SK-N-SH treated with all-trans-retinoic acid at 6 μM for 48 hours (cell line): ENCODE measurements at regions not wholly inside any gene's neighbourhood (a gene's known extent, or its start where the extent isn't known, plus 50 kb on each side); places are given as distances from the start of the nearest gene placed in this dataset.

Experiments used
- ATAC-seq: fragments of 200-7000 bp; cut with Tn5 transposase; 3 replicates; pipeline ENCODE4 v1.9.1; 2020; ENCODE audit warnings: mild to moderate bottlenecking, moderate library complexity
- ARNTL ChIP-seq: fragments of 450-650 bp; formaldehyde crosslinking; IDR thresholded peaks from 2 replicates; pipeline ENCODE4 v1.5.0; 2020; ENCODE audit warnings: low read depth, mild to moderate bottlenecking, moderate library complexity, borderline replicate concordance
- BACH2 ChIP-seq: fragments of 250-450 bp; sonication (Bioruptor Pico); IDR thresholded peaks from 2 replicates; pipeline ENCODE4 v1.9.0; 2021; ENCODE audit warnings: mild to moderate bottlenecking, borderline replicate concordance
- ESRRG ChIP-seq: fragments of 250-450 bp; sonication (Bioruptor Pico); IDR thresholded peaks from 2 replicates; pipeline ENCODE4 v1.6.1; 2021; ENCODE audit warnings: mild to moderate bottlenecking
- GLIS3 ChIP-seq: fragments of 250-450 bp; sonication (Bioruptor Pico); IDR thresholded peaks from 2 replicates; pipeline ENCODE4 v1.5.0; 2020; ENCODE audit warnings: mild to moderate bottlenecking, moderate library complexity
- ISL1 ChIP-seq: fragments of 250-450 bp; sonication (Bioruptor Pico); IDR thresholded peaks from 2 replicates; pipeline ENCODE4 v2.1.2; 2022; ENCODE audit warnings: mild to moderate bottlenecking, moderate library complexity
- PPARA ChIP-seq: fragments of 250-450 bp; sonication (Bioruptor Pico); IDR thresholded peaks from 2 replicates; pipeline ENCODE4 v1.5.0; 2020; ENCODE audit warnings: mild to moderate bottlenecking, borderline replicate concordance
- RARB ChIP-seq: fragments of 250-450 bp; sonication (Bioruptor Pico); IDR thresholded peaks from 2 replicates; pipeline ENCODE4 v1.8.0; 2021; ENCODE audit warnings: mild to moderate bottlenecking, moderate library complexity
- SNAI2 ChIP-seq: fragments of 250-450 bp; sonication (Bioruptor Pico); IDR thresholded peaks from 2 replicates; pipeline ENCODE4 v1.5.0; 2020; ENCODE audit warnings: mild to moderate bottlenecking, moderate library complexity
- TCF4 ChIP-seq: fragments of 250-450 bp; sonication (Bioruptor Pico); IDR thresholded peaks from 2 replicates; pipeline ENCODE4 v1.8.0; 2021; ENCODE audit warnings: mild to moderate bottlenecking, moderate library complexity, borderline replicate concordance
- TOX ChIP-seq: fragments of 250-450 bp; sonication (Bioruptor Pico); IDR thresholded peaks from 2 replicates; pipeline ENCODE4 v1.8.0; 2021; ENCODE audit warnings: mild to moderate bottlenecking, moderate library complexity, borderline replicate concordance
- ZC3H10 ChIP-seq: fragments of 250-450 bp; sonication (Bioruptor Pico); IDR thresholded peaks from 2 replicates; pipeline ENCODE4 v1.5.1; 2021; ENCODE audit warnings: mild to moderate bottlenecking, moderate library complexity
- ZFP3 ChIP-seq: fragments of 250-450 bp; sonication (Bioruptor Pico); IDR thresholded peaks from 2 replicates; pipeline ENCODE4 v1.5.0; 2020; ENCODE audit warnings: mild to moderate bottlenecking, moderate library complexity
- ZFP30 ChIP-seq: fragments of 450-650 bp; formaldehyde crosslinking; IDR thresholded peaks from 2 replicates; pipeline ENCODE4 v1.5.0; 2022; ENCODE audit warnings: mild to moderate bottlenecking, moderate library complexity
- ZNF565 ChIP-seq: fragments of 450-650 bp; formaldehyde crosslinking; conservative IDR thresholded peaks from 2 replicates; pipeline ENCODE4 v1.5.0; 2020; ENCODE audit warnings: low read depth, mild to moderate bottlenecking, moderate library complexity
- ZNF70 ChIP-seq: fragments of 450-650 bp; formaldehyde crosslinking; IDR thresholded peaks from 2 replicates; pipeline ENCODE4 v1.5.0; 2020; ENCODE audit warnings: mild to moderate bottlenecking, moderate library complexity
- TF ChIP-seq, protein P1 (sequence below): fragments of 250-450 bp; sonication (Bioruptor Pico); IDR thresholded peaks from 2 replicates; pipeline ENCODE4 v1.8.0; 2020; ENCODE audit warnings: mild to moderate bottlenecking, moderate library complexity, borderline replicate concordance
- TF ChIP-seq, protein P2 (sequence below): fragments of 250-450 bp; sonication (Bioruptor Pico); IDR thresholded peaks from 2 replicates; pipeline ENCODE4 v1.5.0; 2020; ENCODE audit warnings: mild to moderate bottlenecking, moderate library complexity
- TF ChIP-seq, protein P3 (sequence below): fragments of 250-450 bp; sonication (Bioruptor Pico); IDR thresholded peaks from 2 replicates; pipeline ENCODE4 v1.8.0; 2021; ENCODE audit warnings: low read depth, mild to moderate bottlenecking, moderate library complexity, borderline replicate concordance

DNA sequence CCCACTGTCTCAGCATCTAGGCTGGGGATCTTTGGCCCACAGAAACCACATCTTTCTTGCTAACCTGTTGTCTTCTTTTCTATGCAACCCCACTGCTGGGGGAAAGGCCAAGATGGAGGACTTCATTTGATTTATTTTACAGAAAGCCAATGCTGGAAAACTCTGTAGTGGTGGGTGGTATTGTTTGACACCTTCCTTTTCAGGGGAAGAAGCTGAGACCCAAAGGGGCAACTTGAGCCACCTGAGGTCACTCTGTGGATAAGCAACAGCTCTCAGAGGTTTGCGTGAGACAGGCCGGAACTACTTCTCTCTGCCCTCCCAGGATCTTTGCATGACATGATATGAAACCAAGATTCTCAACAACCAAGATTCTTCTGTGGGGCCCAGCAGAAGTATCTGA is 645.2 kb downstream of the VRK1 start (continued):
- TF ChIP-seq, protein P1, sequence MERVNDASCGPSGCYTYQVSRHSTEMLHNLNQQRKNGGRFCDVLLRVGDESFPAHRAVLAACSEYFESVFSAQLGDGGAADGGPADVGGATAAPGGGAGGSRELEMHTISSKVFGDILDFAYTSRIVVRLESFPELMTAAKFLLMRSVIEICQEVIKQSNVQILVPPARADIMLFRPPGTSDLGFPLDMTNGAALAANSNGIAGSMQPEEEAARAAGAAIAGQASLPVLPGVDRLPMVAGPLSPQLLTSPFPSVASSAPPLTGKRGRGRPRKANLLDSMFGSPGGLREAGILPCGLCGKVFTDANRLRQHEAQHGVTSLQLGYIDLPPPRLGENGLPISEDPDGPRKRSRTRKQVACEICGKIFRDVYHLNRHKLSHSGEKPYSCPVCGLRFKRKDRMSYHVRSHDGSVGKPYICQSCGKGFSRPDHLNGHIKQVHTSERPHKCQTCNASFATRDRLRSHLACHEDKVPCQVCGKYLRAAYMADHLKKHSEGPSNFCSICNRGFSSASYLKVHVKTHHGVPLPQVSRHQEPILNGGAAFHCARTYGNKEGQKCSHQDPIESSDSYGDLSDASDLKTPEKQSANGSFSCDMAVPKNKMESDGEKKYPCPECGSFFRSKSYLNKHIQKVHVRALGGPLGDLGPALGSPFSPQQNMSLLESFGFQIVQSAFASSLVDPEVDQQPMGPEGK (CRISPR knock-in tag), result no peak
- no peak for TF ChIP-seq ZC3H10 (CRISPR knock-in tag)
- no peak for TF ChIP-seq TOX (CRISPR knock-in tag)
- no peak for TF ChIP-seq ZFP3
- no peak for TF ChIP-seq SNAI2 (CRISPR knock-in tag)
- TF ChIP-seq, all 23 proteins: peak for 0

DNA sequence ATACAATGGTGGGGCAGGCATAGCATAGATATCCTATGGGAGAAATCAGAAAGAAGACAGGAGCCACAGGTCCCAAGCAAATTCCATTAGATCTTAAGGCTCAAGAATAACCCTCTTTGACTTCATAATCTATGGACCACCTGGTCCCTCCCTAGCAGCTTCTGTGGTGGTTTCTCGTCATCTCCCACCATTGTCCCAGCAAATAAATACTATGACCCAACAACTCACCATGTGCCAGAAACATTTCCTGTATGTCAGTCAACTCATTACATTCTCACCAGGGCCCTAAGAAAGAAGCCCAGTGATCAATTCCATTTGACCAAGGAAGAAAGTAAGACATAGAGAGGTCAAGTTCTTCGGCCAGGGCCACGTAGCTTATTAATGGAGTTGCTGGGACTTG is 646.2 kb downstream of the VRK1 start:
- TF ChIP-seq ESRRG (CRISPR knock-in tag) (no peak), TCF4 (CRISPR knock-in tag) (no peak), BACH2 (CRISPR knock-in tag) (no peak), TOX (CRISPR knock-in tag) (no peak)
- TF ChIP-seq, protein P2, sequence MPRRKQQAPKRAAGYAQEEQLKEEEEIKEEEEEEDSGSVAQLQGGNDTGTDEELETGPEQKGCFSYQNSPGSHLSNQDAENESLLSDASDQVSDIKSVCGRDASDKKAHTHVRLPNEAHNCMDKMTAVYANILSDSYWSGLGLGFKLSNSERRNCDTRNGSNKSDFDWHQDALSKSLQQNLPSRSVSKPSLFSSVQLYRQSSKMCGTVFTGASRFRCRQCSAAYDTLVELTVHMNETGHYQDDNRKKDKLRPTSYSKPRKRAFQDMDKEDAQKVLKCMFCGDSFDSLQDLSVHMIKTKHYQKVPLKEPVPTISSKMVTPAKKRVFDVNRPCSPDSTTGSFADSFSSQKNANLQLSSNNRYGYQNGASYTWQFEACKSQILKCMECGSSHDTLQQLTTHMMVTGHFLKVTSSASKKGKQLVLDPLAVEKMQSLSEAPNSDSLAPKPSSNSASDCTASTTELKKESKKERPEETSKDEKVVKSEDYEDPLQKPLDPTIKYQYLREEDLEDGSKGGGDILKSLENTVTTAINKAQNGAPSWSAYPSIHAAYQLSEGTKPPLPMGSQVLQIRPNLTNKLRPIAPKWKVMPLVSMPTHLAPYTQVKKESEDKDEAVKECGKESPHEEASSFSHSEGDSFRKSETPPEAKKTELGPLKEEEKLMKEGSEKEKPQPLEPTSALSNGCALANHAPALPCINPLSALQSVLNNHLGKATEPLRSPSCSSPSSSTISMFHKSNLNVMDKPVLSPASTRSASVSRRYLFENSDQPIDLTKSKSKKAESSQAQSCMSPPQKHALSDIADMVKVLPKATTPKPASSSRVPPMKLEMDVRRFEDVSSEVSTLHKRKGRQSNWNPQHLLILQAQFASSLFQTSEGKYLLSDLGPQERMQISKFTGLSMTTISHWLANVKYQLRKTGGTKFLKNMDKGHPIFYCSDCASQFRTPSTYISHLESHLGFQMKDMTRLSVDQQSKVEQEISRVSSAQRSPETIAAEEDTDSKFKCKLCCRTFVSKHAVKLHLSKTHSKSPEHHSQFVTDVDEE (CRISPR knock-in tag), result no peak
- no peak for ATAC-seq

DNA sequence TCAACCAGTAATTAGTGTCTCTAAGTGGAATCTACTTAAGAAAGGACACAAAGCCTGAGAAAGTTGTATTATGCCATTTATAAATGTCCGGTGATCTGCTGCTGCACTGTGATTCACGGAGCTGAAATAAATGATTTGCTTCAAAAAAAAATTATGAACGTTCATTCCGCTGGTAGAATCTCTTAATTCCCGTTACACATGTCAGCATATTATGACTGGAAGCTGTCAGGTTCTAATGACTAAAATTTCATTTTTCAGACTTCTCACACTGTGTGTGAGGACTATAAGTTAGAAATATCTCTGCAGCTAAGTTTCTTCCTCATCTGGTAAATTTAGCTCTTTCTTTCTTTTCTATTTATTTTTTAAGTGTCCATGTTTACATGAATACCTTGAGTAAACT is 647.1 kb downstream of the VRK1 start:
- no peak for ATAC-seq
- TF ChIP-seq BACH2 (CRISPR knock-in tag) (no peak), ZFP3 (no peak), ZNF70 (CRISPR knock-in tag) (no peak), ISL1 (CRISPR knock-in tag) (no peak), ARNTL (CRISPR knock-in tag) (no peak), PPARA (CRISPR knock-in tag) (no peak)
- TF ChIP-seq, protein P3, sequence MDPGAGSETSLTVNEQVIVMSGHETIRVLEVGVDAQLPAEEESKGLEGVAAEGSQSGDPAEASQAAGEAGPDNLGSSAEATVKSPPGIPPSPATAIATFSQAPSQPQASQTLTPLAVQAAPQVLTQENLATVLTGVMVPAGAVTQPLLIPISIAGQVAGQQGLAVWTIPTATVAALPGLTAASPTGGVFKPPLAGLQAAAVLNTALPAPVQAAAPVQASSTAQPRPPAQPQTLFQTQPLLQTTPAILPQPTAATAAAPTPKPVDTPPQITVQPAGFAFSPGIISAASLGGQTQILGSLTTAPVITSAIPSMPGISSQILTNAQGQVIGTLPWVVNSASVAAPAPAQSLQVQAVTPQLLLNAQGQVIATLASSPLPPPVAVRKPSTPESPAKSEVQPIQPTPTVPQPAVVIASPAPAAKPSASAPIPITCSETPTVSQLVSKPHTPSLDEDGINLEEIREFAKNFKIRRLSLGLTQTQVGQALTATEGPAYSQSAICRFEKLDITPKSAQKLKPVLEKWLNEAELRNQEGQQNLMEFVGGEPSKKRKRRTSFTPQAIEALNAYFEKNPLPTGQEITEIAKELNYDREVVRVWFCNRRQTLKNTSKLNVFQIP (CRISPR knock-in tag), result no peak
- TF ChIP-seq, protein P2 (CRISPR knock-in tag), result no peak
- TF ChIP-seq, all 23 proteins: peak for 0

DNA sequence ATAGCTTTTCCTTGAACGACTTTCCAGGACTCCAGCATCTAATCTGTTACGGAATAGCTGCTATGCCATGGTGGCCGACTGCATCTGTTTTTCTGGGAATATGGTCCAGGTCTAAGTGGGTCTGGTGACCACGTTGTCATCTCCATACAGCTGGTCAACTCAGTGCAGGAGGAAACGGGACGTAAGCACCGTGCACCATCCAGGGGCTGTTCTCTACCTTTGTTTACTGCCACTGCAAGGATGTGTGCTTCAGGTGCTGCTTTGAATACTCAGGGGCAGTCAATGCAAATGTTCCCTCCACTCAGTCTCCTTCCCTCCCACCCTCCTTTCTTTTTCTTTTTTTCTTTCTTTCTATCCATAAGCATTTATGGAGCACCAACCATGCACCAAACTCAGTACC is 648.2 kb downstream of the VRK1 start:
- no peak for TF ChIP-seq TOX (CRISPR knock-in tag)
- no peak for TF ChIP-seq ZC3H10 (CRISPR knock-in tag)
- TF ChIP-seq PPARA (CRISPR knock-in tag), result no peak
- no peak for TF ChIP-seq ISL1 (CRISPR knock-in tag)
- no peak for TF ChIP-seq ZNF565
- TF ChIP-seq TCF4 (CRISPR knock-in tag), result no peak
- TF ChIP-seq ARNTL (CRISPR knock-in tag), result no peak
- ATAC-seq, result no peak

DNA sequence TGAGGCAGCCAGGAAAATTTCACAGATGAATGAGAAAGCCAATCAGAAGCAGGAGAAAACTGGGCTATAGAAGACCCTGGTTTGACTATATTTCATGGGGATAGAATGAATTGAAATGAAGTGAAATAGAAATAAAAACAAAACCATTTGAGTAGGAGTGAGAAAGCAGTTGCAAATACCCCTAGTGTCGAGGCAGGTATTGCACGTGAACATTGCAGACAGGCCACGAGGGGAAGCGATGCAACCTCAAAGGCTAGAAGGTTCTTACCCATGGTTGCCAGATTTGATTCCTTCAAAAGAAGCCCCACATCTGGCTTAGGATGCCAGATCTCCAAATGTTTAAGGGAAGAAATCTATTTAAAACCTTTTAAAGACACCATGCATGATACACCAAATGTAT is 648.9 kb downstream of the VRK1 start:
- TF ChIP-seq, protein P3 (CRISPR knock-in tag), result no peak
- TF ChIP-seq TOX (CRISPR knock-in tag), result no peak
- TF ChIP-seq ZC3H10 (CRISPR knock-in tag), result no peak
- TF ChIP-seq ZNF70 (CRISPR knock-in tag), result no peak
- no peak for TF ChIP-seq BACH2 (CRISPR knock-in tag)
- no peak for TF ChIP-seq ZFP30 (CRISPR knock-in tag)
- no peak for TF ChIP-seq RARB (CRISPR knock-in tag)
- TF ChIP-seq GLIS3, result no peak
- no peak for TF ChIP-seq ESRRG (CRISPR knock-in tag)
- no peak for TF ChIP-seq ZFP3
- ATAC-seq, result no peak
